ENCODE measurements at regions not wholly inside any gene's neighbourhood (a gene's known extent, or its start where the extent isn't known, plus 50 kb on each side); places are given as distances from the start of the nearest gene placed in this dataset.

- no peak for DNase-seq (ENCODE audit: low read depth)
- Histone ChIP-seq H3K27me3 (ENCODE audit: control insufficient read depth, insufficient read depth, low read length) (no peaks in the 10 kb centered on the region), H3K36me3 (ENCODE audit: control insufficient read depth, insufficient read depth, low read length) (no peaks in the 10 kb centered on the region), H3K4me3 (ENCODE audit: low read depth, low read length) (no peak overlapping the region)
- no peak for TF ChIP-seq CTCF (IDR thresholded peaks at IDR 0.05; ENCODE audit: insufficient read depth, low read length, poor library complexity, severe bottlenecking)
These were observed 167.8 kb downstream of the KATNIP start for GRCh38 chr16:27717726-27718125.

DNA sequence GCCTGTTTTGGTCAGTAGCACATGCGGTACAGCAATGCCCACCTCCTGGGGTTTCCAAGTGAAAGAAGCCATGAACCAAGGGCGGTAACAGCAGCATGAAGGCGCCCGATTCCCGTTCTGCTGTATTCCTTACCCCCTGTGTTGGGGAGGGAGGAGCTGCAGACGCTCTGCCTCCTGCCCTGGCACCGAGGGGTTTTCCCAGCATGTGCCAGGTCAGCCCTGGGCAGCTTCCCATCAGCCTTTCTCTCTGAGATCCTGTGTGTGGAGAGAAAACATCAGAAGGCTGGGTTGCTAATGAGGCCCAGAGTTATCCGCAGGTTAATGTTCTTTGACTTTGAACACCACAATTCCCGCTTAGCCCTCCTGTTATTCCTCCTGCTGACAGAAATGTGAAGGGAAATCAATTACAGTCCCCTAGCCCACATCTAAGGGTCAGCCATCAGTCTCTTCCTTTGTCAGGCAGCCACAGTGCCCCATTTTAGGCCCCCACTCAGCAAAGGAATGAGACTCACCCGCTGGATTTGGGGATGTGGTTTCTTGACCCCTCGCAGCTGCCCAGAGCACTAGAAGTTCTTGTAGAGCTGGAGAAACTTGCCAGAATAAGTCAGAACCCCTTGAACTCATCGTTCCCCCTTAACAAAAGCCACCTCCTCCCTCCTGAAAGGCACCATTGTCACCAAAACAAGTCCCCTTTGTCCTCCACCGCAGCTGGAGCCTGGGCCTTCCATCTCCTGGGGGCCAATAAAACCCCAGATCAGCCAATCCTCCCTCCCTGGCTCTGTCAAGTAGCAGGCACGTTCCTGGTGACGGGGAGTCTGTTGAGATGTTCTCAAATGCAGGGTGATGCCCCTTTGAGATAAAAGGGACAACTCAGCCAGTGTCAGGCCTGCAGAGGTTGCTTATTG lies 168.5 kb downstream of the KATNIP start:
- no peak overlapping the region for H3K4me3 ChIP-seq (ENCODE audit: low read depth, low read length)
- DNase-seq (ENCODE audit: low read depth) = no peak
- no peak for TF ChIP-seq CTCF (IDR thresholded peaks at IDR 0.05; ENCODE audit: insufficient read depth, low read length, poor library complexity, severe bottlenecking)

GRCh38 chr16:27719106-27719445 lies 169.1 kb downstream of the KATNIP start:
- H3K27me3 ChIP-seq (ENCODE audit: control insufficient read depth, insufficient read depth, low read length) = no peaks in the 10 kb centered on the region
- H3K4me3 ChIP-seq (ENCODE audit: low read depth, low read length) = no peak overlapping the region
- TF ChIP-seq CTCF (IDR thresholded peaks at IDR 0.05; ENCODE audit: insufficient read depth, low read length, poor library complexity, severe bottlenecking) = no peak

More for the DNA sequence above, 168.5 kb downstream of the KATNIP start:
- no peaks in the 10 kb centered on the region for H3K27me3 ChIP-seq (ENCODE audit: control insufficient read depth, insufficient read depth, low read length)
- H3K36me3 ChIP-seq (ENCODE audit: control insufficient read depth, insufficient read depth, low read length) = no peaks in the 10 kb centered on the region

DNA sequence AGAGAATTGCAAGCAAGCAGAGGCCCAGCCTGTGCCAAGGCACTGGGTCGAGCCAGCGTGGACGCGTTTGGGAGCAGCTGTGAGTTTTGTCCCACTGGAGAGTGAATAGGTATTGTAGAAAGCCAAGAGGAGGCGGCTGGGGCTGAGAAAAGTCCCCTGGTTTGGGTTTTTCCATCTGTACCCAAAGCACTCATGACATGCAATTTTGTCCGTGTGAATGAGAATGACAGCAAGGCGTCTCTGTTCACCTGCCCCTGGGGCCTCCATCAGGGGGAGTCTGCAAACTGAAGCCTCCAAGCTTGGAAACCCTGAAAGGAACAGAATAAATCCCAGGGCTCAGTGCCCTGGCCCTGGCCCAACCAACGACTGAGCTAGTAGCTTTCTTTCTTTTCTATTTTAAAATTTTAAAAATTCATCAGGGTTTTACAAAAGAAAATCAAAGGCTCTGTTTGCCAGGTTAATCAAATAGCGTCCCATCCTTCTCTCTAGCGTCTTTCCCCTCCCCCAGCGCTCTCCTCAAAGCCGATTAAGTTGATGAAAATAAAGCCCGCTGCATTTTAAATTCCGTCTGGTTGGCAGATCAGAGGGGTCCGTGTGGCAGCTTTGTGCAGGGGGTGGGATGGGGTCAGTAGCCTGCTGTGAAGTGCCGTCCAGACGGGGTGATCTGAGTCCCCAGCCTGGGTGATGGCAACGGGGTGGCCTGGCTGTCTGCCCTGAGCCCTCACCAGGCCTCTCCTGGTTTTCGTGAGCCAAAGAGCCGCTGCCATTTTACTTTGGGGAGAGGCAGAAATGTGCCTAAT lies 171.0 kb downstream of the KATNIP start:
- no peak overlapping the region for H3K4me3 ChIP-seq (ENCODE audit: low read depth, low read length)
- peaks cover 1% of the 10 kb centered on the region for H3K36me3 ChIP-seq (ENCODE audit: control insufficient read depth, insufficient read depth, low read length)
- no peak for TF ChIP-seq CTCF (IDR thresholded peaks at IDR 0.05; ENCODE audit: insufficient read depth, low read length, poor library complexity, severe bottlenecking)
- DNase-seq (ENCODE audit: low read depth) = no peak
- H3K27me3 ChIP-seq (ENCODE audit: control insufficient read depth, insufficient read depth, low read length) = no peaks in the 10 kb centered on the region

More at GRCh38 chr16:27719106-27719445, 169.1 kb downstream of the KATNIP start:
- no peak for DNase-seq (ENCODE audit: low read depth)
- H3K36me3 ChIP-seq (ENCODE audit: control insufficient read depth, insufficient read depth, low read length) = no peaks in the 10 kb centered on the region

DNA sequence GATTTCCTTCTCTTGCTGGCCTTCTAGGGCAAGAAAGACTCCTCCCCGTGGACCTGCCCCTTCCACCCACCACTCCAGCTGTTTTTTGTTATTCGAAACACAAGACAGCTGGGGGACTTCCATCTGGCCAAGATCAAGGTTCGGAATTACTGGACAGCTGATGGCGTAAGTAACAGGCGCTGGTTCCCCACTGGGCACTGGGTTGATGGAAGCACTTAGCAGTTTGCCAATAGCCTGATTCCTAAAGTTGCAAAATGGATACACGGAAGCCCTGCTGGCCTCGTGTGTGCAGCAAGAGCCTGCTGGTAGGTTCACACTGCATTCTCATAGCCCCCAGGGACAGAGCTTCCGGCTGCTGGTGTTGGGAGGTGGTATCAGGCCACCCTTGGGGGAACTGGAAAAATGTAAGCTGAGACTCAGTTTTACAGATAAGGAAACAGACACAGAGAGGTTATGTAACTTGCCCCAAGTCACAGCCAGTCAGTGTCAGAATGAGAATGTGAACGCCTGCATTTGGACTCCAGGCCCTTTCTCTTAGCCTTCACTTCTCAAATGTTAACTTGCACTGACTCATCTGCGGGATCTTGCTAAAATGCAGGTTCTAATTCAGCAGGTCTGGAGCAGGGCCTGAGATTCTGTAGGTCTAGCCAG lies 171.7 kb downstream of the KATNIP start:
- Histone ChIP-seq H3K4me3 (ENCODE audit: low read depth, low read length) (no peak overlapping the region), H3K36me3 (ENCODE audit: control insufficient read depth, insufficient read depth, low read length) (peaks cover 1% of the 10 kb centered on the region), H3K27me3 (ENCODE audit: control insufficient read depth, insufficient read depth, low read length) (no peaks in the 10 kb centered on the region)
- DNase-seq (ENCODE audit: low read depth) = no peak
- TF ChIP-seq CTCF (IDR thresholded peaks at IDR 0.05; ENCODE audit: insufficient read depth, low read length, poor library complexity, severe bottlenecking) = no peak

Measured in kidney epithelial cell (primary cell).